ENCODE measurements at regions not wholly inside any gene's neighbourhood (a gene's known extent, or its start where the extent isn't known, plus 50 kb on each side); places are given as distances from the start of the nearest gene placed in this dataset.

DNA sequence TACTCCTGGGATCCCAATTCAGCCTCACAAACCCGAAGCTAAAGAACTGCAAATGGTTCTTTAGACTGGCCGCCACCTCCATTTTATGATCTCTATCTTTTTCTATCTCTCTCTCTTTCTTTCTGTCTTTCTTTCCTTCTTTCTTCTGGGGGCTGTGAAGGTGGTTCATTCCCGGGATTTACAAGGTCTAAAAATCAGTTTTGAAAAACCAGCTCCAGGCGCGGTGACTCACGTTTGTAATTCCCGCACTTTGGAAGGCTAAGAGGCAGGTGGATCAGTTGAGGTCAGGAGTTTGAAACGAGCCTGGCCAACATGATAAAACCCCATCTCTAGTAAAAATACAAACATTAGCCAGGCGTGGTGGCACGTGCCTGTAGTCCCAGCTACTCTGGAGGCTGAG lies 67.2 kb upstream of the VASH1 start:
- TF ChIP-seq CTCF (IDR thresholded peaks at IDR 0.05; ENCODE audit: insufficient read depth, low read length) (no peak), POLR2AphosphoS5 (IDR thresholded peaks at IDR 0.05; ENCODE audit: low read depth) (no peak)

Data from HL-60 (cell line).